Gastroesophageal sphincter (tissue), 4 donors: ENCODE measurements at regions not wholly inside any gene's neighbourhood (a gene's known extent, or its start where the extent isn't known, plus 50 kb on each side); places are given as distances from the start of the nearest gene placed in this dataset.

ENCODE experiments used
- ATAC-seq: fragments of 150-250 bp; one replicate; pipeline ENCODE4 v1.9.1; 2016; ENCODE audit warnings: mild to moderate bottlenecking, moderate library complexity
- H3K27ac ChIP-seq, 4 donors: fragments of 200-600 bp; sonication (generic) in 3 of 4; 1 replicate in 3 of 4; 2 replicates in 1 of 4; pipeline ENCODE4 v1.5.1; 2016 to 2019
- H3K27me3 ChIP-seq: fragments of 200-600 bp; sonication (generic); one replicate; pipeline ENCODE4 v1.5.1; 2019
- H3K36me3 ChIP-seq, 2 donors: fragments of 200-600 bp; sonication (generic); one replicate each; pipeline ENCODE4 v1.5.1; 2019; ENCODE audit warnings: control low read depth in 1 of 2
- H3K4me1 ChIP-seq, 3 donors: fragments of 200-600 bp; sonication (generic); 1 replicate in 2 of 3; 2 replicates in 1 of 3; pipeline ENCODE4 v1.5.1; 2016 to 2019; ENCODE audit warnings: control low read depth in 2 of 3
- H3K4me3 ChIP-seq, 2 donors: fragments of 200-600 bp; sonication (generic); one replicate each; pipeline ENCODE4 v1.5.1; 2019; ENCODE audit warnings: mild to moderate bottlenecking in 1 of 2, moderate library complexity in 1 of 2
- H3K9me3 ChIP-seq, 3 donors: fragments of 200-600 bp; sonication (generic); one replicate each; pipeline ENCODE4 v1.5.1; 2017 to 2019; ENCODE audit warnings: control low read depth in 2 of 3
- CTCF ChIP-seq, 4 experiments: fragments of 200-600 bp in 2 of 4; fragments of 450-650 bp in 2 of 4; sonication (generic) in 1 of 4; IDR thresholded peaks; one replicate each; pipeline ENCODE4 v1.5.1; 2017 to 2019; ENCODE audit warnings: antibody characterized with exemption in 4 of 4, mild to moderate bottlenecking in 2 of 4, moderate library complexity in 2 of 4
- EP300 ChIP-seq: sonication (generic); formaldehyde crosslinking; IDR thresholded peaks from one replicate; pipeline ENCODE4 v1.6.1; 2017; ENCODE audit warnings: antibody characterized with exemption, mild to moderate bottlenecking
- POLR2A ChIP-seq, 2 donors: fragments of 450-650 bp; IDR thresholded peaks; one replicate each; pipeline ENCODE4 v1.6.1; 2017; ENCODE audit warnings: antibody characterized with exemption in 2 of 2, mild to moderate bottlenecking in 2 of 2, moderate library complexity in 1 of 2
- POLR2AphosphoS5 ChIP-seq: sonication (generic); formaldehyde crosslinking; IDR thresholded peaks from one replicate; pipeline ENCODE4 v1.6.1; 2017; ENCODE audit warnings: antibody characterized with exemption
- WGBS, 2 donors: methylation state at CpG; one replicate each; pipeline ENCODE4 v1.1.5; 2018; ENCODE audit warnings: low coverage in 1 of 2; 5-methylcytosine and 5-hydroxymethylcytosine counted together

DNA sequence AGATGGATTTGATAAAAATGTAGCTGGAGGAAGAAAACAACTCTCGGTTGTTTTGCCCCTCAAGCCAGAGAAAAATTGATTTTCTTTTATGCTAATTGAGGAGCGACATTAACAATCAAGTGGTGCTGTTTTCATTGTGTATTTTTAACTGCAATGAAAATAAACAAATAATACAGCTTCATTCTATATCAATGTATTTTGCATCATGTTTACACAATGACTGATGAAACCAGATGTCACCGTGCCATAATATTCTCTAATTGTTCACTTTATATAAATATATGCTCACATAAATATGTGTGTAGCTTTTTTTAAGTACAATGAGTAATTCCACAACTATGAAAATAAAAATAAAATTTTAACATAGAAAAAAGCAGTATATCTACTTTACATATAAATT lies 139.0 kb upstream of the PRDM9 start:
- Histone ChIP-seq H3K36me3 (no peaks in the 10 kb centered on the region), H3K4me3 (no peak overlapping the region), H3K27ac (no peak overlapping the region), H3K27me3 (no peaks in the 10 kb centered on the region), H3K4me1 (no peaks in the 10 kb centered on the region), H3K9me3 (no peaks in the 10 kb centered on the region)
- TF ChIP-seq POLR2AphosphoS5, result no peak
- no peak for TF ChIP-seq POLR2A (IDR thresholded peaks at IDR 0.05)
- TF ChIP-seq CTCF (IDR thresholded peaks at IDR 0.05), result no peak
- no peak for TF ChIP-seq EP300
- WGBS, 2 donors, result 32 to 45% methylated on average over 3 of the region's 3 CpGs
- ATAC-seq, result no peak

- Histone ChIP-seq H3K27me3 (no peaks in the 10 kb centered on the region), H3K9me3 (no peaks in the 10 kb centered on the region), H3K36me3 (no peaks in the 10 kb centered on the region), H3K27ac (no peak overlapping the region), H3K4me3 (no peak overlapping the region), H3K4me1 (no peaks in the 10 kb centered on the region)
- 11 to 19% methylated on average over 1 of the region's 1 CpG for WGBS, 2 donors
- ATAC-seq, result no peak
- TF ChIP-seq POLR2A (IDR thresholded peaks at IDR 0.05) (no peak), CTCF (IDR thresholded peaks at IDR 0.05) (no peak), POLR2AphosphoS5 (no peak)
Observed at GRCh38 chr5:23367874-23368273, 139.5 kb upstream of the PRDM9 start.

DNA sequence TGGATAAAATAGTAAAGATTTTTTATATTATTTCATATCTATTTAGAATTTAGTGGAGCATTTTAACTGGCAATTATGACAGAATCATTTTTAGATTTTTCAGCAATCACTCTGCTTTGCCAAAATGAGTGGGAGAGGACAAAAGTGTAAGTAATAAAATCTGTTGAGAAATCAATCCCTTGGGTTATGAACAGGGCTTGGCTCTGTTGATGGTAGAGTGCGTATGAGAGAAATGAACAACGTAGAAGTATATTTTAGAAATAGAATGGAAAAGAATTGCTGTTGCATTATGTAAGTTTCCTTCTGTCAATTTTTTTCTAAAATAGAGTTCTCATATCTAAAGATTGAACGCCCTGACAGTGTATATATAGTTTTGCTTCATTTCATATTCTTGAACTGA lies 154.1 kb upstream of the PRDM9 start:
- Histone ChIP-seq H3K4me3 (no peak overlapping the region), H3K36me3 (no peaks in the 10 kb centered on the region), H3K9me3 (no peaks in the 10 kb centered on the region), H3K27ac (no peak overlapping the region), H3K4me1 (no peaks in the 10 kb centered on the region), H3K27me3 (no peaks in the 10 kb centered on the region)
- TF ChIP-seq EP300 (no peak), POLR2A (IDR thresholded peaks at IDR 0.05) (no peak), CTCF (IDR thresholded peaks at IDR 0.05) (no peak), POLR2AphosphoS5 (no peak)
- 74 to 80% methylated on average over 3 of the region's 3 CpGs for WGBS, 2 donors
- ATAC-seq, result no peak

DNA sequence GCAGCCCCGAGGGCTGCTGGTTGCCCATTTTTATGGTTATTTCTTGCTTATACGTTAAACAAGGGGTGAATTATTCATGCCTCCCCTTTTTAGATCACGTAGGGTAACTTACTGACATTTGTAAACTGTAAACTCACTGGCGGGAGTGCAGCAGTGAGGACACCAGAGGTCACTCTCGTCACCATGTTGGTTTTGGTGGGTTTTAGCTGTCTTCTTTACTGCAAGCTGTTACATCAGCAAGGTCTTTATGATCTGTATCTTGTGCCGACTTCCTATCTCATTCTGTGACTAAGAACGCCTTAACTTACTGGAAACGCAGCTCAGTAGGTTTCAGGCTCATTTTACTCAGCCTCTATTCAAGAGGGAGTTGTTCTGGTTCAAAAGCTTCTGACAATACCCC lies 155.0 kb upstream of the PRDM9 start:
- no peaks in the 10 kb centered on the region for H3K36me3 ChIP-seq
- no peak overlapping the region for H3K27ac ChIP-seq
- no peak overlapping the region for H3K4me3 ChIP-seq
- no peak for TF ChIP-seq CTCF (IDR thresholded peaks at IDR 0.05)
- TF ChIP-seq EP300, result no peak
- no peak for TF ChIP-seq POLR2A (IDR thresholded peaks at IDR 0.05)
- TF ChIP-seq POLR2AphosphoS5, result no peak
- H3K27me3 ChIP-seq, result no peaks in the 10 kb centered on the region
- ATAC-seq, result no peak
- H3K9me3 ChIP-seq, result no peaks in the 10 kb centered on the region
- H3K4me1 ChIP-seq, result no peaks in the 10 kb centered on the region
- 40 to 77% methylated on average over 7 to 8 of the region's 8 CpGs for WGBS, 2 donors

DNA sequence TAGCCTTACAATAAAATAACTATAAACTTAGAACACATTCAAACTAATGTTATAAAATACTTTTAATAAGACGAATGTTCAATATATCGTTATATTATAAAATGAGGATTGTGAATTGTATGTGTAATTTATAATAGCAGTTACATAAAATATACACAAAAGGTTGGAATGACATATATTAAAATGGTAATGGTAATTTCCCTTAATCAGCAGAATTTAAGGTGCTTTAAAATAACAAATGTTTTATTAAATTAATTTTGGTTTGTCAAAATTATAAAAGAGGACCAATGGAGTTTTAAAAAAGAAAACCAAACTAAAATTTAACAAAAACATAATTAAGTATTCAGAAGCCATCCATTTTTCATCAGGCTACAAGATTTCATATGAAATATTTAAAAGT lies 164.3 kb upstream of the PRDM9 start:
- peaks cover 0 to 7% (median 0%) of the 10 kb centered on the region in 3 donors for H3K9me3 ChIP-seq
- no peaks in the 10 kb centered on the region for H3K4me1 ChIP-seq
- TF ChIP-seq CTCF (IDR thresholded peaks at IDR 0.05), result no peak
- TF ChIP-seq POLR2AphosphoS5, result no peak
- TF ChIP-seq POLR2A (IDR thresholded peaks at IDR 0.05), result no peak
- TF ChIP-seq EP300, result no peak
- no peak overlapping the region for H3K27ac ChIP-seq
- WGBS, 2 donors, result 76 to 80% methylated on average over 2 of the region's 2 CpGs
- no peak for ATAC-seq
- no peaks in the 10 kb centered on the region for H3K36me3 ChIP-seq
- H3K27me3 ChIP-seq, result no peaks in the 10 kb centered on the region
- H3K4me3 ChIP-seq, result no peak overlapping the region
